ENCODE measurements at regions not wholly inside any gene's neighbourhood (a gene's known extent, or its start where the extent isn't known, plus 50 kb on each side); places are given as distances from the start of the nearest gene placed in this dataset.

DNA sequence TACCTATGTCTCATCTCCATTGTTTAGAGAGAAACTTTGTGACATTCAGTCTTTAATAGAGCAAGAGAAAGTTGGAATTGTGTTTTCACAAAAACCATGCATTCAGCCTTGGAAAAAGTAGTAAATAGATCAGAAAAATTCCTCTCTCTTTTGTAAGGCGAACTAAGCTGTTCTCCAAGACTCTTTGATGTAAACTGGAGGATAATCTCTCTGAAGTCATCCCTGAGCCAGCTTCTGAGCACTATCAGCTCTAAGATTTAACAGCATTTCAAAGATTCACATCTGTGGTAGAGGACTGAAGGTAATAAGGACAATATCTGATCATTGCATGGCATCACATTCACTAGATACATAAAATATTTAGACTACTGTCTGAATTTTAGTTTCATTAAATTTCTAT lies 904.6 kb upstream of the ATXN8OS start:
- no peak for ATAC-seq
- peaks cover 19% of the 10 kb centered on the region for H3K9me3 Mint-ChIP-seq

DNA sequence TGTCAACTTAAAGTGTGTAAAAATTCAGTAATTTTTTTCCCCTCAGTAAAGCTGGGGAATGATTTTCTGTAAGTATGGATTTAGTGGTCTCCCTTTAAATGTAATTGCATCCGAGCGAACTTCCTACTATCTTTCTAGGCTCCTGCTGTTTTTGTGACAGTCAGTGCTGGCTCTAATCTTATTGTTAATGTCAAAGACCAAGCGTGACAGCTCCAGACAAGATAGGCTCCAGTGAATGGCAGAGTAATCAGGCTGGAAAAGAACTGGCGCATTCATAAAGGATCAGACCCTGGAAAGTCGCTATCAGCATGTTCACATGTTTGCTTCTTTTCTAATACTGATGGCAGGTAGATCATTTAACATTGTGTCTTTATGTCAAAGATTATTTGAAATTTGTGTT lies 908.0 kb upstream of the ATXN8OS start:
- DNase-seq (no peak), ATAC-seq (no peak)
- Mint-ChIP-seq H3K4me3 (no peak overlapping the region), H3K27me3 (no peaks in the 10 kb centered on the region), H3K4me1 (ENCODE audit: low read depth) (no peaks in the 10 kb centered on the region), H3K36me3 (ENCODE audit: low read depth) (no peaks in the 10 kb centered on the region), H3K27ac (no peak overlapping the region), H3K9me3 (peaks cover 14% of the 10 kb centered on the region)
- no peak for TF ChIP-seq CTCF (IDR thresholded peaks at IDR 0.05)
- ChIA-PET POLR2A (no interaction called here), CTCF (no interaction called here)
- intact Hi-C loops (cut with micrococcal nuclease) = no loop called here

More for the DNA sequence above, 904.6 kb upstream of the ATXN8OS start:
- POLR2A ChIA-PET = no interaction called here
- Mint-ChIP-seq H3K4me3 (no peak overlapping the region), H3K36me3 (ENCODE audit: low read depth) (no peaks in the 10 kb centered on the region), H3K4me1 (ENCODE audit: low read depth) (no peaks in the 10 kb centered on the region), H3K27ac (no peak overlapping the region), H3K27me3 (no peaks in the 10 kb centered on the region)
- DNase-seq = no peak
- TF ChIP-seq CTCF (IDR thresholded peaks at IDR 0.05) = no peak
- intact Hi-C loops (cut with micrococcal nuclease) = no loop called here
- CTCF ChIA-PET = no interaction called here

DNA sequence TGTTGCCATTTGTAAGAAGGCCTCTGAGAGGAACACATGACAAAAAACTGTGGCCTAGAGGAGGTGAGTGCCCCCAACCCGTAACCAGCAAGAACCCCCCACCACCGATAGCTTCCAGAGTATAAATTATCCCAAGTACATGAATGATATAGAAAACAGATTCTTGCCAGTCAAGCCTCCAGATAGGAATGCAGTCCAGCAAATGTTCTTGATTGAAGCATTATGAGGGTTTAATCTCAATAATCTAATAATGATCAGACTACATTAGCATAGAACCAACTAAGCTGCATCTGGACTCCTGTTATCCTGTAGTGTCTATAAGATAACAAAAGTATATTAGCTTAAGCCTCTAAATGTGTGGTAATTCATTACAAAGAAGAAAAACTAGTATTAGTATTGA lies 908.9 kb upstream of the ATXN8OS start:
- ChIA-PET POLR2A (no interaction called here), CTCF (no interaction called here)
- H3K9me3 Mint-ChIP-seq = peaks cover 17% of the 10 kb centered on the region

GRCh38 chr13:69194130-69194529 lies 913.5 kb upstream of the ATXN8OS start:
- DNase-seq = no peak
- Mint-ChIP-seq H3K9me3 (peaks cover 5% of the 10 kb centered on the region), H3K4me3 (no peak overlapping the region), H3K27ac (no peak overlapping the region), H3K36me3 (ENCODE audit: low read depth) (no peaks in the 10 kb centered on the region), H3K27me3 (no peaks in the 10 kb centered on the region), H3K4me1 (ENCODE audit: low read depth) (no peaks in the 10 kb centered on the region)
- ChIA-PET POLR2A (no interaction called here), CTCF (no interaction called here)
- no peak for TF ChIP-seq CTCF (IDR thresholded peaks at IDR 0.05)
- ATAC-seq = no peak
- intact Hi-C loops (cut with micrococcal nuclease) = no loop called here

More for the DNA sequence above, 908.9 kb upstream of the ATXN8OS start:
- ATAC-seq (no peak), DNase-seq (no peak)
- H3K27me3 Mint-ChIP-seq = no peaks in the 10 kb centered on the region
- H3K36me3 Mint-ChIP-seq (ENCODE audit: low read depth) = no peaks in the 10 kb centered on the region
- TF ChIP-seq CTCF (IDR thresholded peaks at IDR 0.05) = no peak
- no peaks in the 10 kb centered on the region for H3K4me1 Mint-ChIP-seq (ENCODE audit: low read depth)
- H3K27ac Mint-ChIP-seq = no peak overlapping the region
- intact Hi-C loops (cut with micrococcal nuclease) = no loop called here
- no peak overlapping the region for H3K4me3 Mint-ChIP-seq

DNA sequence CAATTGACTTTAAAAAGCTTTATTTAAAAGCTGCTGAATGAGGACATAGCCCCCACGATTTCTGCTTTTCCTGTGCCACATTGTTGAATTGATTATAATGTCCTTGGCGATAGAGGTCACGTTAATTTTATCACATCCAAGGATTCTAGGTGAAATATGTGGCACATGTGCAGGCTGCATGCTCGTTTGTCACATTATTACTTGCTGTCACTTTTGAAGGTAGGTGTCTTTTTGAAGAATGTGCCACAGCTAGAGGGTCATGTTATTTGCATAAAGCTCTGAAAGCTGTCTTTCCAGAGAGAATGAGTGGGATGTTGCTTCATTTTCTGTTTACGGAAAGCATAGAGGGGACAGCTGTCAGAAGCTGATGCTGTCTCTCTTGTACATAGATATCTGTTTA lies 927.6 kb upstream of the ATXN8OS start:
- H3K4me3 Mint-ChIP-seq = no peak overlapping the region
- ChIA-PET CTCF (no interaction called here), POLR2A (interaction anchor here (1.2 kb wide), 1 partner anchor 10 kb away, joined by 4 read pairs; no protein-coding TSS in a partner anchor)
- H3K27me3 Mint-ChIP-seq = no peaks in the 10 kb centered on the region
- H3K27ac Mint-ChIP-seq = no peak overlapping the region
- DNase-seq (no peak), ATAC-seq (no peak)
- H3K36me3 Mint-ChIP-seq (ENCODE audit: low read depth) = no peaks in the 10 kb centered on the region
- TF ChIP-seq CTCF (IDR thresholded peaks at IDR 0.05) = no peak
- H3K9me3 Mint-ChIP-seq = peaks cover 18% of the 10 kb centered on the region
- no peaks in the 10 kb centered on the region for H3K4me1 Mint-ChIP-seq (ENCODE audit: low read depth)
- intact Hi-C loops (cut with micrococcal nuclease) = no loop called here

Data from activated CD8-positive, alpha-beta T cell treated with anti-CD3 and anti-CD28 coated beads for 36 hours (primary cell).